K562 (cell line): ENCODE measurements at regions not wholly inside any gene's neighbourhood (a gene's known extent, or its start where the extent isn't known, plus 50 kb on each side); places are given as distances from the start of the nearest gene placed in this dataset.

Experiments
- ATAC-seq: fragments of 200-7000 bp; cut with Tn5 transposase; 3 replicates; pipeline ENCODE4 v1.9.1; 2020; ENCODE audit warnings: moderate library complexity
- BruUV-seq: library from RNA; stranded (reverse); fragments of 400-500 nt; replicated peaks from 2 replicates; lab custom pipeline; 2021; lab: Mats Ljungman, UMichigan
- CTCF ChIA-PET: fragments of 300-600 bp; formaldehyde crosslinking; extraction: SDS; loops from one replicate; lab custom pipeline; 2021; ENCODE audit warnings: low intra/inter-chr PET ratio; lab: Yijun Ruan, JAX
- POLR2A ChIA-PET: fragments of 300-600, 350-650 bp; sonication (Branson Sonifier 250); formaldehyde crosslinking; extraction: SDS; loops from one replicate; lab custom pipeline; 2021; ENCODE audit warnings: antibody characterized with exemption, inconsistent platforms; lab: Yijun Ruan, JAX
- DNase-seq, 4 experiments: peaks; one replicate each; pipeline versions ENCODE4 v3.0.0 to v3.0.0-alpha.2; 2011 to 2018; ENCODE audit warnings: low spot score in 3 of 4, mixed read lengths in 3 of 4; ENCODE audit errors: extremely low read depth in 1 of 4
- FAIRE-seq: peaks from 2 replicates; lab custom pipeline; 2011; peaks lifted over from hg19 to GRCh38; lab: Jason Lieb, UNC
- H2AFZ ChIP-seq: 2 replicates; pipeline ENCODE4 v1.6.0; 2011; ENCODE audit warnings: low read depth, low read length, control low read depth, inconsistent platforms
- H3K27ac ChIP-seq: fragments of 200-600 bp; 3 replicates; pipeline ENCODE4 v1.8.0; 2011; ENCODE audit warnings: low read depth, mild to moderate bottlenecking, control low read depth, inconsistent platforms, low read length, moderate library complexity, mixed read lengths; ENCODE audit errors: extremely low read depth
- H3K27me3 ChIP-seq, 2 experiments: fragments of 300-600 bp in 1 of 2; 2 replicates in 1 of 2; 3 replicates in 1 of 2; pipeline versions ENCODE4 v1.6.0 to v1.8.0; 2011; ENCODE audit warnings: inconsistent platforms in 2 of 2, low read length in 2 of 2, mild to moderate bottlenecking in 1 of 2, mixed read lengths in 1 of 2, moderate library complexity in 1 of 2; ENCODE audit not compliant: control insufficient read depth in 2 of 2, insufficient read depth in 2 of 2
- H3K36me3 ChIP-seq: fragments of 300-600 bp; 3 replicates; pipeline ENCODE4 v1.8.0; 2011; ENCODE audit warnings: mild to moderate bottlenecking, low read length, inconsistent platforms; ENCODE audit not compliant: control insufficient read depth, insufficient read depth
- H3K4me1 ChIP-seq, 2 experiments: fragments of 200-600 bp in 1 of 2; replicated peaks in 1 of 2; 2 replicates in 1 of 2; 3 replicates in 1 of 2; pipeline versions ENCODE4 v1.5.1 to v1.8.0; 2011; ENCODE audit warnings: inconsistent platforms in 2 of 2, low read length in 2 of 2, mild to moderate bottlenecking in 1 of 2, mixed read lengths in 1 of 2, moderate library complexity in 1 of 2; ENCODE audit not compliant: control insufficient read depth in 2 of 2, insufficient read depth in 2 of 2
- H3K4me2 ChIP-seq: 2 replicates; pipeline ENCODE4 v1.6.1; 2011; ENCODE audit warnings: low read length, control low read depth, inconsistent platforms, mixed read lengths; ENCODE audit not compliant: insufficient read depth
- H3K4me3 ChIP-seq: fragments of 200-600 bp; sonication (generic), shearing (Covaris generic); 2 replicates; pipeline ENCODE4 v1.5.1; 2016; ENCODE audit warnings: control low read depth, inconsistent platforms
- H3K79me2 ChIP-seq: fragments of 200-600 bp; 3 replicates; pipeline ENCODE4 v1.8.0; 2011; ENCODE audit warnings: low read length, inconsistent platforms; ENCODE audit not compliant: control insufficient read depth, insufficient read depth
- H3K9ac ChIP-seq, 2 experiments: 2 replicates each; pipeline versions ENCODE4 v1.6.0 to v1.6.1; 2011; ENCODE audit warnings: low read depth in 2 of 2, low read length in 2 of 2, control low read depth in 1 of 2, inconsistent platforms in 1 of 2, mild to moderate bottlenecking in 1 of 2, mixed read lengths in 1 of 2; ENCODE audit not compliant: insufficient read depth in 1 of 2
- H3K9me1 ChIP-seq: one replicate; pipeline ENCODE4 v1.6.0; 2011; ENCODE audit warnings: inconsistent platforms, mild to moderate bottlenecking, low read length, moderate library complexity; ENCODE audit not compliant: control insufficient read depth, insufficient read depth
- H3K9me3 ChIP-seq: replicated peaks from 2 replicates; pipeline ENCODE4 v1.5.1; 2011; ENCODE audit warnings: low read depth, low read length, inconsistent platforms; ENCODE audit not compliant: control insufficient read depth, insufficient read depth
- H4K20me1 ChIP-seq: replicated peaks from 2 replicates; pipeline ENCODE4 v1.6.1; 2011; ENCODE audit warnings: low read length, inconsistent platforms, mixed read lengths; ENCODE audit not compliant: control insufficient read depth, insufficient read depth
- ASH1L ChIP-seq: fragments of 450-650 bp; IDR thresholded peaks from 2 replicates; pipeline ENCODE4 v1.6.1; 2018; ENCODE audit warnings: borderline replicate concordance, mild to moderate bottlenecking, low read depth; ENCODE audit not compliant: partially characterized antibody
- BRCA1 ChIP-seq, 2 experiments: fragments of 450-650 bp in 1 of 2; sonication (generic) in 1 of 2; formaldehyde crosslinking in 1 of 2; IDR thresholded peaks; 2 replicates each; pipeline versions ENCODE4 v1.5.0 to v1.6.1; 2017 to 2020; ENCODE audit warnings: mild to moderate bottlenecking in 1 of 2, missing genetic modification reagents in 1 of 2
- C11orf30 ChIP-seq: fragments of 450-650 bp; IDR thresholded peaks from 2 replicates; pipeline ENCODE4 v1.6.1; 2016; ENCODE audit warnings: low read depth, mild to moderate bottlenecking
- CAMTA2 ChIP-seq: fragments of 250-450 bp; sonication (Bioruptor Pico); conservative IDR thresholded peaks from 2 replicates; pipeline ENCODE4 v1.5.1; 2022
- CC2D1A ChIP-seq: fragments of 450-650 bp; IDR thresholded peaks from 2 replicates; pipeline ENCODE4 v1.6.1; 2017; ENCODE audit warnings: mild to moderate bottlenecking
- CHD2 ChIP-seq: IDR thresholded peaks from 2 replicates; pipeline ENCODE4 v1.6.1; 2011; ENCODE audit warnings: low read depth, low read length
- ETV6 ChIP-seq, 3 experiments: fragments of 150-350 bp in 1 of 3; sonication (generic) in 1 of 3; formaldehyde crosslinking in 1 of 3; IDR thresholded peaks; 2 replicates each; pipeline versions ENCODE4 v1.6.1 to v1.8.0; 2014 to 2022; ENCODE audit warnings: borderline replicate concordance in 2 of 3, low read depth in 2 of 3, antibody characterized with exemption in 1 of 3, low read length in 1 of 3, mild to moderate bottlenecking in 1 of 3, missing genetic modification reagents in 1 of 3
- FOSL1 ChIP-seq: fragments of 200-800 bp; sonication (Bioruptor generic); conservative IDR thresholded peaks from 2 replicates; pipeline ENCODE4 v1.6.1; 2016; ENCODE audit warnings: missing genetic modification characterization, missing compliant biosample characterization
- GABPA ChIP-seq: fragments of 200-800 bp; sonication (Bioruptor generic); conservative IDR thresholded peaks from 2 replicates; pipeline ENCODE4 v1.6.1; 2016; ENCODE audit warnings: low read depth, missing genetic modification characterization, missing compliant biosample characterization
- GTF2A2 ChIP-seq: IDR thresholded peaks from 2 replicates; pipeline ENCODE4 v1.6.1; 2016; ENCODE audit warnings: mild to moderate bottlenecking, missing genetic modification characterization, missing compliant biosample characterization
- HMBOX1 ChIP-seq: sonication (generic); IDR thresholded peaks from 2 replicates; pipeline ENCODE4 v1.6.1; 2016
- JUND ChIP-seq, 2 experiments: IDR thresholded peaks; 2 replicates in 1 of 2; 3 replicates in 1 of 2; pipeline ENCODE4 v1.6.1; 2011; ENCODE audit warnings: borderline replicate concordance in 2 of 2, low read depth in 2 of 2, low read length in 2 of 2, improper control_type of control experiment in 1 of 2, missing biosample characterization in 1 of 2, missing genetic modification characterization in 1 of 2, missing genetic modification reagents in 1 of 2
- MAFG ChIP-seq: fragments of 450-650 bp; conservative IDR thresholded peaks from 2 replicates; pipeline ENCODE4 v1.6.1; 2016; ENCODE audit warnings: missing genetic modification characterization, missing compliant biosample characterization
- MECOM ChIP-seq: fragments of 250-450 bp; sonication (Bioruptor Pico); IDR thresholded peaks from 2 replicates; pipeline ENCODE4 v1.8.0; 2022; ENCODE audit warnings: inconsistent platforms
- MEF2D ChIP-seq: conservative IDR thresholded peaks from 2 replicates; pipeline ENCODE4 v1.6.1; 2016; ENCODE audit warnings: low read depth, missing genetic modification characterization, missing compliant biosample characterization
- POLR2A ChIP-seq: fragments of 450-650 bp; conservative IDR thresholded peaks from 2 replicates; pipeline ENCODE4 v1.6.1; 2016
- SMARCE1 ChIP-seq: fragments of 450-650 bp; IDR thresholded peaks from 2 replicates; pipeline ENCODE4 v1.7.1; 2016; ENCODE audit warnings: mild to moderate bottlenecking
- THAP12 ChIP-seq: fragments of 250-450 bp; sonication (Bioruptor Pico); IDR thresholded peaks from 2 replicates; pipeline ENCODE4 v1.9.0; 2021; ENCODE audit warnings: mild to moderate bottlenecking, inconsistent platforms
- WHSC1 ChIP-seq: IDR thresholded peaks from one replicate; pipeline ENCODE4 v1.6.1; 2012; ENCODE audit warnings: low read length, control low read depth, inconsistent platforms
- ZFX ChIP-seq: sonication (generic); formaldehyde crosslinking; IDR thresholded peaks from 2 replicates; pipeline ENCODE4 v1.8.0; 2022; ENCODE audit warnings: mild to moderate bottlenecking, missing genetic modification reagents, moderate library complexity
- WGBS: fragments of 100-300 bp; shearing (Covaris generic); methylation state at CpG from one replicate; pipeline ENCODE4 v1.1.6; 2016; ENCODE audit warnings: low coverage, mixed read lengths; ENCODE audit not compliant: insufficient coverage; ENCODE audit errors: missing lambda C conversion rate; 5-methylcytosine and 5-hydroxymethylcytosine counted together
- in situ Hi-C: fragments of 300-500 bp; cut with MboI; formaldehyde crosslinking; loops from 4 replicates; pipeline ENCODE4 v1.15.0; 2018; ENCODE audit warnings: inconsistent platforms, mixed read lengths
- intact Hi-C: fragments of 100-400 bp; cut with micrococcal nuclease; formaldehyde crosslinking; loops from 2 replicates; pipeline ENCODE4 v1.14.2; 2022

GRCh38 chr5:81819556-81820317 is 68.8 kb upstream of the SSBP2 start:
- CTCF ChIA-PET: no interaction called here
- no peaks in the 10 kb centered on the region for H4K20me1 ChIP-seq
- no peak overlapping the region for H3K4me3 ChIP-seq
- H3K9me1 ChIP-seq: no peaks in the 10 kb centered on the region
- no peaks in the 10 kb centered on the region for H3K36me3 ChIP-seq
- FAIRE-seq (peak; percentile 51), ATAC-seq (peak; percentile 65), DNase-seq (peak in 3 of 4 experiments; percentile 19 to 41 (median 31))
- no peaks in the 10 kb centered on the region for H3K79me2 ChIP-seq
- H3K9me3 ChIP-seq: peaks cover 5% of the 10 kb centered on the region
- in situ Hi-C loops: no loop called here
- H3K27me3 ChIP-seq: no peaks in the 10 kb centered on the region
- WGBS: 43% methylated on average over 6 of the region's 6 CpGs
- intact Hi-C loops: no loop called here
- H2AFZ ChIP-seq: peak overlapping the region; percentile 91
- POLR2A ChIA-PET: no interaction called here
- peak overlapping the region; percentile 66; the same call in 2 of the 3 replicates for H3K27ac ChIP-seq
- peaks cover 0 to 11% of the 10 kb centered on the region in 2 experiments; a peak in 3 of 5 replicates for H3K4me1 ChIP-seq
- H3K9ac ChIP-seq: no peak overlapping the region; a peak in 1 of 4 replicates
- no peak overlapping the region for H3K4me2 ChIP-seq
- no TSS peak for BruUV-seq
- 0 out of 2 replicates have a peak, but pooled peaks have one; percentile 16 for TF ChIP-seq GABPA (tag)
- peak; percentile 45; the same call in 1 of the 2 replicates for TF ChIP-seq MAFG (tag)
- no peak for TF ChIP-seq POLR2A
- no peak for TF ChIP-seq WHSC1
- peak; percentile 41; the same call in 1 of the 2 replicates for TF ChIP-seq ZFX (CRISPR knock-in tag)
- TF ChIP-seq CC2D1A: peak; percentile 59; the same call in 1 of the 2 replicates
- no peak for TF ChIP-seq ETV6 (IDR thresholded peaks at IDR 0.05; ENCODE audit: borderline replicate concordance in 1 of 2, low read depth in 2 of 2, low read length in 1 of 2)
- TF ChIP-seq ETV6 (CRISPR knock-in tag; IDR thresholded peaks at IDR 0.05; ENCODE audit: borderline replicate concordance): no peak
- no peak for TF ChIP-seq MECOM (CRISPR knock-in tag)
- TF ChIP-seq MEF2D (tag): no peak
- TF ChIP-seq ASH1L: no peak
- TF ChIP-seq C11orf30: peak; percentile 54
- no peak for TF ChIP-seq CHD2
- peak; percentile 69 for TF ChIP-seq FOSL1 (tag)
- peak; percentile 48; the same call in 1 of the 2 replicates for TF ChIP-seq SMARCE1
- peak; percentile 58; the same call in 1 of the 2 replicates for TF ChIP-seq JUND (IDR thresholded peaks at IDR 0.05; ENCODE audit: borderline replicate concordance, low read depth, low read length)
- peak; percentile 73; the same call in 2 of the 3 replicates for TF ChIP-seq JUND (tag; IDR thresholded peaks at IDR 0.05; ENCODE audit: borderline replicate concordance, low read depth, low read length)
- no peak for TF ChIP-seq CAMTA2
- TF ChIP-seq HMBOX1: no peak
- no peak for TF ChIP-seq THAP12 (CRISPR knock-in tag)
- no peak for TF ChIP-seq GTF2A2 (tag)
- TF ChIP-seq BRCA1 (IDR thresholded peaks at IDR 0.05): no peak
- TF ChIP-seq BRCA1 (CRISPR knock-in tag; IDR thresholded peaks at IDR 0.05): no peak
